HEK293 (cell line): ENCODE measurements at regions not wholly inside any gene's neighbourhood (a gene's known extent, or its start where the extent isn't known, plus 50 kb on each side); places are given as distances from the start of the nearest gene placed in this dataset.
"Not testable (repeated sequence)": the region's sequence is repeated elsewhere in the genome, so short reads cannot be mapped to it uniquely, and the experiment has no call there.

Experiments
- CTCF ChIA-PET: fragments of 350-600 bp; formaldehyde crosslinking; extraction: SDS; loops from one replicate; lab custom pipeline; 2021; ENCODE audit warnings: antibody characterized with exemption; lab: Yijun Ruan, JAX
- POLR2A ChIA-PET: fragments of 300-600 bp; formaldehyde crosslinking; extraction: SDS; loops from one replicate; lab custom pipeline; 2020; ENCODE audit warnings: antibody characterized with exemption, inconsistent platforms; lab: Yijun Ruan, JAX
- H3K27ac ChIP-seq: fragments of 200-500 bp; sonication (Bioruptor generic); 2 replicates; pipeline ENCODE4 v1.5.1; 2014; ENCODE audit warnings: low read depth, low read length, control low read depth, inconsistent platforms; ENCODE audit errors: extremely low read depth
- H3K36me3 ChIP-seq, 2 experiments: fragments of 200-500 bp in 1 of 2; sonication (Bioruptor generic) in 1 of 2; 1 replicate in 1 of 2; 2 replicates in 1 of 2; pipeline ENCODE4 v1.5.1; 2014 to 2017; ENCODE audit warnings: inconsistent platforms in 2 of 2, low read length in 2 of 2; ENCODE audit not compliant: control insufficient read depth in 2 of 2, insufficient read depth in 1 of 2
- H3K4me1 ChIP-seq: fragments of 200-500 bp; sonication (Bioruptor generic); 2 replicates; pipeline ENCODE4 v1.5.1; 2014; ENCODE audit warnings: mild to moderate bottlenecking, low read length, inconsistent platforms; ENCODE audit not compliant: control insufficient read depth, insufficient read depth
- H3K4me3 ChIP-seq: 2 replicates; pipeline ENCODE4 v1.5.1; 2011; ENCODE audit warnings: low read depth, mild to moderate bottlenecking, control low read depth, low read length, moderate library complexity
- H3K9me3 ChIP-seq: fragments of 200-500 bp; sonication (Bioruptor generic); 2 replicates; pipeline ENCODE4 v1.5.1; 2014; ENCODE audit warnings: low read depth, low read length, inconsistent platforms; ENCODE audit not compliant: control insufficient read depth, insufficient read depth
- BCL11A ChIP-seq: fragments of 450-650 bp; formaldehyde crosslinking; IDR thresholded peaks from 2 replicates; pipeline ENCODE4 v1.5.1; 2016; ENCODE audit warnings: low read depth, missing biosample characterization, missing genetic modification characterization
- GLIS2 ChIP-seq: fragments of 450-650 bp; formaldehyde crosslinking; IDR thresholded peaks from 2 replicates; pipeline ENCODE4 v1.5.1; 2016; ENCODE audit warnings: missing biosample characterization, missing genetic modification characterization
- SALL2 ChIP-seq: fragments of 450-650 bp; formaldehyde crosslinking; IDR thresholded peaks from 2 replicates; pipeline ENCODE4 v1.5.0; 2017; ENCODE audit warnings: missing biosample characterization, mild to moderate bottlenecking, missing genetic modification characterization, borderline replicate concordance
- SCRT2 ChIP-seq: fragments of 450-650 bp; formaldehyde crosslinking; IDR thresholded peaks from 2 replicates; pipeline ENCODE4 v1.5.1; 2016; ENCODE audit warnings: missing biosample characterization, missing genetic modification characterization
- ZBTB26 ChIP-seq: fragments of 450-650 bp; formaldehyde crosslinking; optimal IDR thresholded peaks from 2 replicates; pipeline ENCODE3; 2016; ENCODE audit warnings: missing biosample characterization, mild to moderate bottlenecking, missing genetic modification characterization
- ZIC2 ChIP-seq: fragments of 450-650 bp; formaldehyde crosslinking; IDR thresholded peaks from 2 replicates; pipeline ENCODE4 v1.5.1; 2016; ENCODE audit warnings: missing biosample characterization, missing genetic modification characterization
- ZNF16 ChIP-seq: fragments of 450-650 bp; formaldehyde crosslinking; IDR thresholded peaks from 2 replicates; pipeline ENCODE4 v1.5.1; 2016; ENCODE audit warnings: low read depth, missing biosample characterization, missing genetic modification characterization
- ZNF184 ChIP-seq: fragments of 450-650 bp; IDR thresholded peaks from 2 replicates; pipeline ENCODE4 v1.5.1; 2018; ENCODE audit warnings: missing biosample characterization, mild to moderate bottlenecking, missing genetic modification characterization
- ZNF214 ChIP-seq: fragments of 450-650 bp; formaldehyde crosslinking; IDR thresholded peaks from 2 replicates; pipeline ENCODE4 v1.5.1; 2017; ENCODE audit warnings: missing biosample characterization, mild to moderate bottlenecking, missing genetic modification characterization, borderline replicate concordance
- ZNF354C ChIP-seq: fragments of 450-650 bp; formaldehyde crosslinking; IDR thresholded peaks from 2 replicates; pipeline ENCODE4 v1.5.1; 2016; ENCODE audit warnings: missing biosample characterization, missing genetic modification characterization, low read depth, borderline replicate concordance
- ZNF394 ChIP-seq: fragments of 450-650 bp; formaldehyde crosslinking; IDR thresholded peaks from 2 replicates; pipeline ENCODE4 v1.5.1; 2016; ENCODE audit warnings: missing biosample characterization, missing genetic modification characterization, mild to moderate bottlenecking, moderate library complexity, borderline replicate concordance
- ZNF473 ChIP-seq: fragments of 450-650 bp; formaldehyde crosslinking; IDR thresholded peaks from 2 replicates; pipeline ENCODE4 v1.5.1; 2017; ENCODE audit warnings: missing biosample characterization, missing genetic modification characterization
- ZNF48 ChIP-seq: fragments of 450-650 bp; formaldehyde crosslinking; IDR thresholded peaks from 2 replicates; pipeline ENCODE4 v1.5.1; 2016; ENCODE audit warnings: missing biosample characterization, missing genetic modification characterization
- ZNF513 ChIP-seq: fragments of 450-650 bp; IDR thresholded peaks from 2 replicates; pipeline ENCODE4 v1.5.1; 2018; ENCODE audit warnings: missing biosample characterization, missing genetic modification characterization
- ZNF654 ChIP-seq: fragments of 450-650 bp; formaldehyde crosslinking; IDR thresholded peaks from 2 replicates; pipeline ENCODE4 v1.5.1; 2016; ENCODE audit warnings: low read depth, missing biosample characterization, missing genetic modification characterization
- ZNF707 ChIP-seq: fragments of 450-650 bp; formaldehyde crosslinking; IDR thresholded peaks from 2 replicates; pipeline ENCODE4 v1.5.1; 2016; ENCODE audit warnings: missing biosample characterization, missing genetic modification characterization
- ZNF747 ChIP-seq: fragments of 450-650 bp; formaldehyde crosslinking; IDR thresholded peaks from 2 replicates; pipeline ENCODE4 v1.5.1; 2016; ENCODE audit warnings: missing biosample characterization, missing genetic modification characterization
- ZNF843 ChIP-seq: fragments of 450-650 bp; formaldehyde crosslinking; IDR thresholded peaks from 2 replicates; pipeline ENCODE4 v1.5.1; 2016; ENCODE audit warnings: missing biosample characterization, missing genetic modification characterization
- ZSCAN16 ChIP-seq: fragments of 450-650 bp; formaldehyde crosslinking; IDR thresholded peaks from 2 replicates; pipeline ENCODE4 v1.5.1; 2016; ENCODE audit warnings: missing biosample characterization, missing genetic modification characterization
- TF ChIP-seq, protein P1 (sequence below): fragments of 450-650 bp; formaldehyde crosslinking; IDR thresholded peaks from 2 replicates; pipeline ENCODE4 v1.5.1; 2016; ENCODE audit warnings: missing biosample characterization, missing genetic modification characterization

DNA sequence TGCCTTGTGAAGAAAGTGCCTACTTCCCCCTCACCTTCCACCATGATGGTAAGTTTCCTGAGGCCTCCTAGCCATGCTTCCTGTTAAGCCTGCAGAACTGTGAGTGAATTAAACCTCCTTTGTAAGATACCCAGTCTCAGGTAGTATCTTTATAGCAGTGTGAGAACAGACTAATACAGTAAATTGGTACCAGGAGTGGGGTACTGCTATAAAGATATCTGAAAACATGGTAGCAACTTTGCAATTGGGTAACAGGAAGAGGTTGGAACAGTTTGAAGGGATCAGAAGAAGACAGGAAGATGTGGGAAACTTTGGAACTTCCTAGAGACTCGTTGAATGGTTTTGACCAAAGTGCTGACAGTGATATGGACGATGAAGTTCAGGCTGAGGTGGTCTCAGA, 550.3 kb upstream of the ADAMTS5 start:
- H3K27ac ChIP-seq, H3K4me1 ChIP-seq, POLR2A ChIA-PET, H3K9me3 ChIP-seq, CTCF ChIA-PET, H3K36me3 ChIP-seq, H3K4me3 ChIP-seq: not testable (repeated sequence)
- peak; percentile 61; the same call in 1 of the 2 replicates for TF ChIP-seq ZNF707 (tag by site-specific recombination)

DNA sequence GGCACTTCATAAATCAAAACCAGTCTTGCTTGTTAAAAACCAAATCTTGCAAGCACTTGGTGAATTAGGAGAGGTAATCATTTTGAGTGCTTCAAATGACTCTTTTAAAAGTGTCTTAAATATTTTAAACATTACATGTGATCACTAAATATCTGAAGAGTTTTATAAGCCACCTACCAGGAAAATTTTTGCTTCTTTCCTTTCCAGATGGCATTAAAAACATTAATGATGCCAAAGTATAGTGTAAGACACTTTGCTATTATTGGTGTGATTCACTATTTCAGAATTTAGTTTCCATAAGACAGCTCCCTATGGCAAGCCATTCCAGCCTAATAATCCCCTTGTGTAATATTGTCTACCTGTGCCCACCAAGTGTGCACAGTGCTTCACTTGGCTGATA, 548.8 kb upstream of the ADAMTS5 start:
- H3K27ac ChIP-seq = no peak overlapping the region
- ChIA-PET CTCF (no interaction called here), POLR2A (no interaction called here)
- H3K4me1 ChIP-seq = no peaks in the 10 kb centered on the region
- H3K36me3 ChIP-seq = no peaks in the 10 kb centered on the region
- H3K9me3 ChIP-seq = no peaks in the 10 kb centered on the region
- TF ChIP-seq BCL11A (tag by site-specific recombination) = no peak
- TF ChIP-seq ZNF843 (tag by site-specific recombination) = no peak
- no peak for TF ChIP-seq SCRT2 (tag by site-specific recombination)
- TF ChIP-seq ZNF48 (tag by site-specific recombination) = no peak
- no peak for TF ChIP-seq ZNF654 (tag by site-specific recombination)
- no peak for TF ChIP-seq SALL2 (tag by site-specific recombination)
- TF ChIP-seq ZNF394 (tag by site-specific recombination) = no peak
- TF ChIP-seq ZNF473 (tag by site-specific recombination) = no peak
- TF ChIP-seq, protein P1, sequence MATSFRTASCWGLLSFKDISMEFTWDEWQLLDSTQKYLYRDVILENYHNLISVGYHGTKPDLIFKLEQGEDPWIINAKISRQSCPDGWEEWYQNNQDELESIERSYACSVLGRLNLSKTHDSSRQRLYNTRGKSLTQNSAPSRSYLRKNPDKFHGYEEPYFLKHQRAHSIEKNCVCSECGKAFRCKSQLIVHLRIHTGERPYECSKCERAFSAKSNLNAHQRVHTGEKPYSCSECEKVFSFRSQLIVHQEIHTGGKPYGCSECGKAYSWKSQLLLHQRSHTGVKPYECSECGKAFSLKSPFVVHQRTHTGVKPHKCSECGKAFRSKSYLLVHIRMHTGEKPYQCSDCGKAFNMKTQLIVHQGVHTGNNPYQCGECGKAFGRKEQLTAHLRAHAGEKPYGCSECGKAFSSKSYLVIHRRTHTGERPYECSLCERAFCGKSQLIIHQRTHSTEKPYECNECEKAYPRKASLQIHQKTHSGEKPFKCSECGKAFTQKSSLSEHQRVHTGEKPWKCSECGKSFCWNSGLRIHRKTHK (tag by site-specific recombination) = no peak
- no peak overlapping the region for H3K4me3 ChIP-seq

- CTCF ChIA-PET = no interaction called here
- Histone ChIP-seq H3K36me3 (no peaks in the 10 kb centered on the region), H3K4me1 (no peaks in the 10 kb centered on the region), H3K9me3 (no peaks in the 10 kb centered on the region)
- TF ChIP-seq ZIC2 (tag by site-specific recombination) = no peak
- no peak for TF ChIP-seq ZNF513 (tag by site-specific recombination)
- TF ChIP-seq, all 188 proteins: peak for 0
- POLR2A ChIA-PET = no interaction called here
- no peak overlapping the region for H3K4me3 ChIP-seq
- no peak overlapping the region for H3K27ac ChIP-seq
Measured at GRCh38 chr21:27513825-27514224, 546.9 kb upstream of the ADAMTS5 start.

DNA sequence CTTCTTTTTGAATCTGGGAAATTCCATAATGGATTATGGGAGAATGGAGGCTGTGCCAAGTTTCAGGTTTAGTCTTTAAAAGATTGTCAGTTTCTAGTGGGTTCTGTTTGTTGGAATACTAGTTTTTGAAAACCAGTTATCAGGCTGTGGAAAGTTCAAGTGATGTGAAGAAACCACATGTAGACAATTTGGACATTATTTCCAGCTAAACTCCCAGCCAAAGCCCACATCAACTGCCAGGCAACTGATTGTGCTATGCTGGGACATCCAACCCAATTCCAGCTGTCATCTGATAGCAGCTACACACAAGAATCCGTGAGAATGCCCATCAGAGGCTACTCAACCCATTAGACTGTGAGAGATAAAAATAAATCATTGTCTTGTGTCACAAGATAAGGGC, 546.1 kb upstream of the ADAMTS5 start:
- POLR2A ChIA-PET = no interaction called here
- H3K9me3 ChIP-seq = no peaks in the 10 kb centered on the region
- H3K4me1 ChIP-seq = no peaks in the 10 kb centered on the region
- CTCF ChIA-PET = no interaction called here
- no peak overlapping the region for H3K27ac ChIP-seq
- no peak overlapping the region for H3K4me3 ChIP-seq
- TF ChIP-seq ZNF354C (tag by site-specific recombination) (no peak), ZBTB26 (tag by site-specific recombination) (no peak), ZNF214 (tag by site-specific recombination) (no peak), GLIS2 (tag by site-specific recombination) (no peak), ZSCAN16 (no peak), ZNF16 (tag by site-specific recombination) (no peak), ZNF747 (no peak), ZNF184 (tag by site-specific recombination) (no peak)
- TF ChIP-seq, all 188 proteins: peak for 0
- no peaks in the 10 kb centered on the region for H3K36me3 ChIP-seq
